GM23338 (cell line): ENCODE measurements at regions not wholly inside any gene's neighbourhood (a gene's known extent, or its start where the extent isn't known, plus 50 kb on each side); places are given as distances from the start of the nearest gene placed in this dataset.
"Not testable (repeated sequence)": the region's sequence is repeated elsewhere in the genome, so short reads cannot be mapped to it uniquely, and the experiment has no call there.

Experiments
- ATAC-seq: fragments of 200-7000 bp; cut with Tn5 transposase; 3 replicates; pipeline ENCODE4 v1.9.1; 2020
- DNase-seq: peaks from one replicate; pipeline ENCODE4 v3.0.0-alpha.2; 2015; ENCODE audit warnings: low spot score
- H2AFZ ChIP-seq: fragments of 200-600 bp; sonication (generic); 2 replicates; pipeline ENCODE4 v1.8.0; 2016; ENCODE audit warnings: antibody characterized with exemption, mild to moderate bottlenecking, moderate library complexity
- H3F3A ChIP-seq: fragments of 200-600 bp; sonication (generic); replicated peaks from 2 replicates; pipeline ENCODE4 v1.8.0; 2017; ENCODE audit warnings: antibody characterized with exemption, mixed run types, low read depth
- H3K27ac ChIP-seq: fragments of 200-600 bp; sonication (generic); 2 replicates; pipeline ENCODE4 v1.6.1; 2016; ENCODE audit warnings: low read depth
- H3K27me3 ChIP-seq: fragments of 200-600 bp; sonication (generic); 2 replicates; pipeline ENCODE4 v1.8.0; 2016; ENCODE audit warnings: mild to moderate bottlenecking, mixed run types, moderate library complexity; ENCODE audit not compliant: insufficient read depth
- H3K36me3 ChIP-seq: fragments of 200-600 bp; sonication (generic); 2 replicates; pipeline ENCODE4 v1.8.0; 2016; ENCODE audit warnings: mild to moderate bottlenecking; ENCODE audit not compliant: insufficient read depth
- H3K4me1 ChIP-seq: fragments of 200-600 bp; sonication (generic); 2 replicates; pipeline ENCODE4 v1.8.0; 2016; ENCODE audit warnings: mild to moderate bottlenecking, moderate library complexity; ENCODE audit not compliant: insufficient read depth
- H3K4me2 ChIP-seq: fragments of 200-600 bp; sonication (generic); 2 replicates; pipeline ENCODE4 v1.7.1; 2017; ENCODE audit warnings: mixed run types
- H3K4me3 ChIP-seq: fragments of 200-600 bp; sonication (generic); 2 replicates; pipeline ENCODE4 v1.6.1; 2016; ENCODE audit warnings: mixed run types
- H3K79me2 ChIP-seq: fragments of 200-600 bp; sonication (generic); replicated peaks from 2 replicates; pipeline ENCODE4 v1.8.0; 2017; ENCODE audit warnings: mild to moderate bottlenecking; ENCODE audit not compliant: insufficient read depth
- H3K9me2 ChIP-seq: fragments of 200-600 bp; sonication (generic); 2 replicates; pipeline ENCODE4 v1.8.0; 2017; ENCODE audit not compliant: insufficient read depth
- H4K20me1 ChIP-seq: fragments of 200-600 bp; sonication (generic); replicated peaks from 2 replicates; pipeline ENCODE4 v1.8.0; 2017; ENCODE audit warnings: mild to moderate bottlenecking; ENCODE audit not compliant: insufficient read depth
- H3K27ac Mint-ChIP-seq: 2 replicates; pipeline ENCODE4 v1.8.0; 2020; ENCODE audit warnings: inconsistent platforms, mild to moderate bottlenecking, moderate library complexity, mixed read lengths
- H3K27me3 Mint-ChIP-seq: 3 replicates; pipeline ENCODE4 v1.8.0; 2022; ENCODE audit warnings: low read depth, mild to moderate bottlenecking, moderate library complexity, mixed read lengths, inconsistent platforms; ENCODE audit not compliant: insufficient read depth, poor library complexity
- H3K36me3 Mint-ChIP-seq: 3 replicates; pipeline ENCODE4 v1.8.0; 2021; ENCODE audit warnings: low read depth, mild to moderate bottlenecking, inconsistent platforms, moderate library complexity, mixed read lengths
- H3K4me1 Mint-ChIP-seq: 3 replicates; pipeline ENCODE4 v1.8.0; 2020; ENCODE audit warnings: mild to moderate bottlenecking, inconsistent platforms, mixed read lengths
- H3K4me3 Mint-ChIP-seq: 3 replicates; pipeline ENCODE4 v1.8.0; 2021; ENCODE audit warnings: moderate library complexity, mild to moderate bottlenecking, inconsistent platforms, mixed read lengths
- H3K9me3 Mint-ChIP-seq: 3 replicates; pipeline ENCODE4 v1.8.0; 2020; ENCODE audit warnings: moderate library complexity, mild to moderate bottlenecking, inconsistent platforms, mixed read lengths
- CREB1 ChIP-seq: fragments of 250-450 bp; sonication (Bioruptor Pico); IDR thresholded peaks from 2 replicates; pipeline ENCODE4 v1.5.0; 2020; ENCODE audit warnings: low read depth, mild to moderate bottlenecking, moderate library complexity
- ETS1 ChIP-seq: IDR thresholded peaks from 2 replicates; pipeline ENCODE4 v1.6.1; 2016; ENCODE audit warnings: antibody characterized with exemption
- EZH2 ChIP-seq: fragments of 200-600 bp; sonication (generic); IDR thresholded peaks from one replicate; pipeline ENCODE4 v1.8.0; 2017; ENCODE audit warnings: antibody characterized with exemption, mild to moderate bottlenecking, low read depth; ENCODE audit not compliant: unreplicated experiment
- EZH2phosphoT487 ChIP-seq: fragments of 200-600 bp; sonication (generic); IDR thresholded peaks from one replicate; pipeline ENCODE4 v1.8.1; 2018; ENCODE audit warnings: antibody characterized with exemption; ENCODE audit not compliant: unreplicated experiment
- NANOG ChIP-seq: IDR thresholded peaks from 2 replicates; pipeline ENCODE4 v1.6.1; 2016; ENCODE audit warnings: antibody characterized with exemption, borderline replicate concordance
- POLR2AphosphoS5 ChIP-seq: IDR thresholded peaks from 2 replicates; pipeline ENCODE4 v1.6.1; 2016; ENCODE audit warnings: antibody characterized with exemption, low read depth
- ZNF114 ChIP-seq: fragments of 250-450 bp; sonication (Bioruptor Pico); IDR thresholded peaks from 2 replicates; pipeline ENCODE4 v1.5.0; 2020; ENCODE audit warnings: mild to moderate bottlenecking, moderate library complexity
- TF ChIP-seq, protein P1 (sequence below): IDR thresholded peaks from one replicate; pipeline ENCODE4 v1.6.1; 2018; ENCODE audit warnings: antibody characterized with exemption; ENCODE audit not compliant: unreplicated experiment

- H3K27me3 Mint-ChIP-seq = no peaks in the 10 kb centered on the region
- Histone ChIP-seq H3K27me3 (no peaks in the 10 kb centered on the region), H4K20me1 (no peaks in the 10 kb centered on the region), H3F3A (no peaks in the 10 kb centered on the region), H3K27ac (no peak overlapping the region), H2AFZ (no peak overlapping the region), H3K4me2 (no peak overlapping the region), H3K36me3 (no peaks in the 10 kb centered on the region), H3K4me1 (no peaks in the 10 kb centered on the region), H3K79me2 (no peaks in the 10 kb centered on the region), H3K4me3 (no peak overlapping the region), H3K9me2 (no peaks in the 10 kb centered on the region)
- ATAC-seq (no peak), DNase-seq (no peak)
- H3K9me3 Mint-ChIP-seq = no peaks in the 10 kb centered on the region
- no peak overlapping the region for H3K27ac Mint-ChIP-seq
- no peak overlapping the region for H3K4me3 Mint-ChIP-seq
- TF ChIP-seq POLR2AphosphoS5 (no peak), CREB1 (no peak), EZH2phosphoT487 (no peak), ETS1 (no peak), NANOG (no peak)
- H3K36me3 Mint-ChIP-seq = peaks cover 2% of the 10 kb centered on the region; the same call in 1 of the 3 replicates
- no peaks in the 10 kb centered on the region for H3K4me1 Mint-ChIP-seq
Observed at GRCh38 chrX:46173159-46173558, 372.1 kb downstream of the ZNF674 start.

DNA sequence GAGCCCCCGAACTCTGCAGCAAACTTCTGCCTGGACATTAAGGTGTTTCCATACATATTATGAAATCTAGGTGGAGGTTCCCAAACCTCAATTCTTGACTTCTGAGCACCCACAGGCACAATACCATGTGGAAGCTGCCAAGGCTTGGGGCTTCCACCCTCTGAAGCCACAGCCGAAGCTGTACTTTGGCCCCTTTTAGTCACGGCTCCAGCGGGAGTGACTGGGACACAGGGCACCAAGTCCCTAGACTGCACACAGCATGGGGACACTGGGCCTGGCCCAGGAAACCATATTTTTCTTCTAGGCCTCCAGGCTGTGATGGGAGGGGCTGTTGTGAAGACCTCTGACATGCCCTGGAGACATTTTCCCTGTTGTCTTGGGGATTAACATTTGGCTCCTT lies 373.8 kb downstream of the ZNF674 start:
- not testable (repeated sequence) for H3K36me3 Mint-ChIP-seq, H3K27ac Mint-ChIP-seq, DNase-seq, H4K20me1 ChIP-seq, H3K4me3 Mint-ChIP-seq, H3K9me3 Mint-ChIP-seq, H3K4me1 Mint-ChIP-seq, H3K79me2 ChIP-seq, H3K27ac ChIP-seq, H3K27me3 Mint-ChIP-seq, H3K4me2 ChIP-seq, H3K27me3 ChIP-seq, ATAC-seq, H3K36me3 ChIP-seq, H3K4me3 ChIP-seq, H3K4me1 ChIP-seq, H3F3A ChIP-seq, H3K9me2 ChIP-seq, H2AFZ ChIP-seq

- Histone ChIP-seq H3K4me2 (no peak overlapping the region), H3K4me1 (no peaks in the 10 kb centered on the region), H3K36me3 (no peaks in the 10 kb centered on the region), H3K27ac (no peak overlapping the region), H3F3A (no peaks in the 10 kb centered on the region), H4K20me1 (no peaks in the 10 kb centered on the region), H3K27me3 (no peaks in the 10 kb centered on the region), H3K9me2 (no peaks in the 10 kb centered on the region), H2AFZ (no peak overlapping the region), H3K4me3 (no peak overlapping the region), H3K79me2 (no peaks in the 10 kb centered on the region)
- Mint-ChIP-seq H3K27ac (no peak overlapping the region), H3K4me1 (no peaks in the 10 kb centered on the region), H3K36me3 (peaks cover 2% of the 10 kb centered on the region; the same call in 1 of the 3 replicates), H3K4me3 (no peak overlapping the region), H3K27me3 (no peaks in the 10 kb centered on the region), H3K9me3 (no peaks in the 10 kb centered on the region)
- ATAC-seq = no peak
- no peak for DNase-seq
- TF ChIP-seq EZH2phosphoT487 (no peak), EZH2 (no peak), ZNF114 (CRISPR knock-in tag) (no peak)
- TF ChIP-seq, protein P1, sequence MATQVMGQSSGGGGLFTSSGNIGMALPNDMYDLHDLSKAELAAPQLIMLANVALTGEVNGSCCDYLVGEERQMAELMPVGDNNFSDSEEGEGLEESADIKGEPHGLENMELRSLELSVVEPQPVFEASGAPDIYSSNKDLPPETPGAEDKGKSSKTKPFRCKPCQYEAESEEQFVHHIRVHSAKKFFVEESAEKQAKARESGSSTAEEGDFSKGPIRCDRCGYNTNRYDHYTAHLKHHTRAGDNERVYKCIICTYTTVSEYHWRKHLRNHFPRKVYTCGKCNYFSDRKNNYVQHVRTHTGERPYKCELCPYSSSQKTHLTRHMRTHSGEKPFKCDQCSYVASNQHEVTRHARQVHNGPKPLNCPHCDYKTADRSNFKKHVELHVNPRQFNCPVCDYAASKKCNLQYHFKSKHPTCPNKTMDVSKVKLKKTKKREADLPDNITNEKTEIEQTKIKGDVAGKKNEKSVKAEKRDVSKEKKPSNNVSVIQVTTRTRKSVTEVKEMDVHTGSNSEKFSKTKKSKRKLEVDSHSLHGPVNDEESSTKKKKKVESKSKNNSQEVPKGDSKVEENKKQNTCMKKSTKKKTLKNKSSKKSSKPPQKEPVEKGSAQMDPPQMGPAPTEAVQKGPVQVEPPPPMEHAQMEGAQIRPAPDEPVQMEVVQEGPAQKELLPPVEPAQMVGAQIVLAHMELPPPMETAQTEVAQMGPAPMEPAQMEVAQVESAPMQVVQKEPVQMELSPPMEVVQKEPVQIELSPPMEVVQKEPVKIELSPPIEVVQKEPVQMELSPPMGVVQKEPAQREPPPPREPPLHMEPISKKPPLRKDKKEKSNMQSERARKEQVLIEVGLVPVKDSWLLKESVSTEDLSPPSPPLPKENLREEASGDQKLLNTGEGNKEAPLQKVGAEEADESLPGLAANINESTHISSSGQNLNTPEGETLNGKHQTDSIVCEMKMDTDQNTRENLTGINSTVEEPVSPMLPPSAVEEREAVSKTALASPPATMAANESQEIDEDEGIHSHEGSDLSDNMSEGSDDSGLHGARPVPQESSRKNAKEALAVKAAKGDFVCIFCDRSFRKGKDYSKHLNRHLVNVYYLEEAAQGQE = no peak
Observed at GRCh38 chrX:46169808-46170207, 375.4 kb downstream of the ZNF674 start.
